ENCODE measurements at regions not wholly inside any gene's neighbourhood (a gene's known extent, or its start where the extent isn't known, plus 50 kb on each side); places are given as distances from the start of the nearest gene placed in this dataset.

DNA sequence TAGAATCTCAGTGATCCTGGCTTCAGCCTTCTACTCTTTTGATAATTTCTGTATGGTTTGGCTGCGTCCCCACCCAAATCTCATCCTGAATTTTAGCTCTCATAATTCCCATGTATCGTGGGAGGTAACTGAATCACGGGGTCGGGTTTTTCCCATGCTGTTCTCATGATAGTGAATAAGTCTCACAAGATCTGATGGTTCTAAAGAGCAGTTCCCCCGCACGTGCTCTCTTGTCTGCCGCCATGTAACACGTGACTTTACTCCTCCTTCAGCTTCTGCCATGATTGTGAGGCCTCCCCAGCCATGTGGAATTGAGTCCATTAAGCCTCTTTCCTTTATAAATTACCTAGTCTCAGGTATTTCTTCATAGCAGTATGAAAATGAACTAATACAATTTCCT lies 507.2 kb downstream of the CDH26 start:
- H3K4me3 Mint-ChIP-seq (ENCODE audit: low read depth): no peak overlapping the region
- no peaks in the 10 kb centered on the region for H3K4me1 Mint-ChIP-seq (ENCODE audit: low read depth)
- no peak for DNase-seq (ENCODE audit: low spot score)
- no peaks in the 10 kb centered on the region for H3K36me3 Mint-ChIP-seq (ENCODE audit: low read depth)
- no peaks in the 10 kb centered on the region for H3K27me3 Mint-ChIP-seq (ENCODE audit: low read depth)
- H3K27ac Mint-ChIP-seq: no peak overlapping the region
- intact Hi-C loops (cut with micrococcal nuclease): no loop called here
- no peaks in the 10 kb centered on the region for H3K9me3 Mint-ChIP-seq

DNA sequence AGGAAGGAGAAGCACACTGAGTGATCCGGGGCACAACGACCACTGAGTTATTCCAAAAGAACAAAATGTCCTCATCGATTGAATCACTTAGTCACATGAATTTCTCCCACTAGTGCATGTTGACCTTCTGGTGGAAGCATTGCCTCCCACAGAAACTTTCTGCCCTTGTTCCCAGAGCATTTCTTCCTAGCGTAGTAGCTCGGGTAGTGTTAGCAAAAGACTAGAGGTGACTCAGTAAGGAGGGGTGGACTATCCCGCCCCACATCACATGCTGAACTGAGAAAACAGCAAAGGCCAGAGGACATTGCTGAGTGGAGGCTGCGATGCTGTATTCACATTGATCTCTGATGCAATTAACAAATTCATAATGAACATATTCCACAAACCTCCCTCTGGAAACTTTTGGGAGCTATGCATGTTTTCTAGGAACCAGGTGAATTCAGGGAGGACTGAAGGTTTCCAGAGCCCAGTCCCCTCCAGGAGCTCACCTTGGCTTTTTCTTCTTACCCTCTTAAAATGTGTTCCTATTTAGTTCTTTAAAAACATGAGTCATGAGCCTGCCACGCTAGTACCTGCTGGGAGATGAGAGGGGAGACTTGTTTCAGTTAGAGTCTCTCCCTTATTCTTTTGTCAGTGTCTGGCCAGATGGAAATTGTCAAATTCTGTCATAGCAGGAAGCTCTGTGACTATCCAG lies 507.9 kb downstream of the CDH26 start:
- Mint-ChIP-seq H3K4me3 (ENCODE audit: low read depth) (no peak overlapping the region), H3K27ac (no peak overlapping the region), H3K27me3 (ENCODE audit: low read depth) (no peaks in the 10 kb centered on the region), H3K4me1 (ENCODE audit: low read depth) (no peaks in the 10 kb centered on the region), H3K36me3 (ENCODE audit: low read depth) (no peaks in the 10 kb centered on the region), H3K9me3 (no peaks in the 10 kb centered on the region)
- DNase-seq (ENCODE audit: low spot score): no peak
- intact Hi-C loops (cut with micrococcal nuclease): no loop called here

DNA sequence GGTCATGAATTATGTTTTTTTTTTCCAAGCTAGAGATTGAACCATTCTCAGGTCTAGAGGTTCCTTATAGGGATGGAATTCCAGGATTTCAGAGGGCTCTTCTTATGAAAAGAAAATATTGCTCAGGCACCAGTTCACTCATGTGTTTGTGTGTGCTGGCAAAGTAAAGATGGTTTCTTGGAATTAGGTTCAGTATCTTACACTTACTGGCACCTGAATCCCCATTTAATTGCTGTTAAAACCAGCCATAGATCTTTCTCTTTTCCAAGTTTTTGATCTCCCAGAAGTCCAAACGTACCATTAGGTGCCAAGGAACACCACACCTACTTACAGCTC lies 508.4 kb downstream of the CDH26 start:
- H3K4me1 Mint-ChIP-seq (ENCODE audit: low read depth): no peaks in the 10 kb centered on the region
- H3K27me3 Mint-ChIP-seq (ENCODE audit: low read depth): no peaks in the 10 kb centered on the region

GRCh38 chr20:60467078-60467477 lies 508.9 kb downstream of the CDH26 start:
- intact Hi-C loops (cut with micrococcal nuclease): no loop called here
- H3K36me3 Mint-ChIP-seq (ENCODE audit: low read depth): no peaks in the 10 kb centered on the region
- no peaks in the 10 kb centered on the region for H3K9me3 Mint-ChIP-seq
- no peak overlapping the region for H3K27ac Mint-ChIP-seq
- no peaks in the 10 kb centered on the region for H3K27me3 Mint-ChIP-seq (ENCODE audit: low read depth)
- H3K4me1 Mint-ChIP-seq (ENCODE audit: low read depth): no peaks in the 10 kb centered on the region
- no peak for DNase-seq (ENCODE audit: low spot score)
- no peak overlapping the region for H3K4me3 Mint-ChIP-seq (ENCODE audit: low read depth)

More for the DNA sequence above, 508.4 kb downstream of the CDH26 start:
- Mint-ChIP-seq H3K36me3 (ENCODE audit: low read depth) (no peaks in the 10 kb centered on the region), H3K9me3 (no peaks in the 10 kb centered on the region), H3K27ac (no peak overlapping the region), H3K4me3 (ENCODE audit: low read depth) (no peak overlapping the region)
- intact Hi-C loops (cut with micrococcal nuclease): no loop called here
- no peak for DNase-seq (ENCODE audit: low spot score)

DNA sequence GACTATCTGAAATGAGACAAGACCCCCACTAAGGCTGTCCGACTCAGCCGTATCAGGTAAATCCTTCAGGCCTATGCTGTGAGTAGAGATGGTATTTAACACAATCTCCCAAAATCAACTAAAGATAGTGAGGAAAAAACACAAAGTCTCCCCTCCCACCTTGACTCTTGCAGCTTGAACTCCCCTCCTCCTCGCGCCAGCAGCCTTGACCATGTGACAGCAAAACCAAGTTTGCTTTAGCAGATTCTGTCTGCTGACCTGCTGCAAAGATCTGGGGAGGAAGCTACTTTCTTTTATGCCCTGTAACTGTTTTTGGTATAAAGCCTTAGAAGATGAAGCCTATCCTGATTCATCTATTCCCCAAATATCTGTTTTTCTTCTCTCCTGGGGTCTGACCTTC lies 509.5 kb downstream of the CDH26 start:
- H3K4me1 Mint-ChIP-seq (ENCODE audit: low read depth): no peaks in the 10 kb centered on the region
- H3K36me3 Mint-ChIP-seq (ENCODE audit: low read depth): no peaks in the 10 kb centered on the region
- H3K4me3 Mint-ChIP-seq (ENCODE audit: low read depth): no peak overlapping the region
- H3K9me3 Mint-ChIP-seq: no peaks in the 10 kb centered on the region
- no peaks in the 10 kb centered on the region for H3K27me3 Mint-ChIP-seq (ENCODE audit: low read depth)
- DNase-seq (ENCODE audit: low spot score): no peak
- intact Hi-C loops (cut with micrococcal nuclease): no loop called here
- H3K27ac Mint-ChIP-seq: no peak overlapping the region

DNA sequence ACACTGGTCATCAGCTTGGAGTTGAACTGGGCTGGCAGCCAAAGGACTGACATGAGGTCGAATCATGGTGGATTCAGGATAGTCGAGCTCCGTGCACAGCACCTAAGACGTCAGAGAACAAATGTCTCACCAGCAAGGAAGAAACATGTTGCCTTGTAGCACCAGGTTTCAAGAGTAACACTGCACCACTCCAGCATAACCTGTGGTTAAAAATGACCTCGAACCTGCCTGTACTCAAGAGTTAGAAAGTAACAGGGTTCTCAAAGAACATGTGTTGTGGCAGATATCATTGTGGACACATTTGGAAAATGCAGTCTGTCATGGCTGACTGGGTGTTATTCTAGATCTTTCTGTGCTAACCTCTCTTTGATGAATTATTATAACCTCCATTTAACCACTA lies 511.6 kb downstream of the CDH26 start:
- no peaks in the 10 kb centered on the region for H3K4me1 Mint-ChIP-seq (ENCODE audit: low read depth)
- intact Hi-C loops (cut with micrococcal nuclease): no loop called here
- H3K36me3 Mint-ChIP-seq (ENCODE audit: low read depth): no peaks in the 10 kb centered on the region
- no peak for DNase-seq (ENCODE audit: low spot score)
- H3K4me3 Mint-ChIP-seq (ENCODE audit: low read depth): no peak overlapping the region
- H3K27ac Mint-ChIP-seq: no peak overlapping the region
- no peaks in the 10 kb centered on the region for H3K27me3 Mint-ChIP-seq (ENCODE audit: low read depth)
- no peaks in the 10 kb centered on the region for H3K9me3 Mint-ChIP-seq

GRCh38 chr20:60470366-60470765 lies 512.1 kb downstream of the CDH26 start:
- H3K27me3 Mint-ChIP-seq (ENCODE audit: low read depth): no peaks in the 10 kb centered on the region
- no peaks in the 10 kb centered on the region for H3K4me1 Mint-ChIP-seq (ENCODE audit: low read depth)
- H3K27ac Mint-ChIP-seq: no peak overlapping the region
- no peak for DNase-seq (ENCODE audit: low spot score)
- intact Hi-C loops (cut with micrococcal nuclease): no loop called here
- no peak overlapping the region for H3K4me3 Mint-ChIP-seq (ENCODE audit: low read depth)
- H3K36me3 Mint-ChIP-seq (ENCODE audit: low read depth): no peaks in the 10 kb centered on the region
- H3K9me3 Mint-ChIP-seq: no peaks in the 10 kb centered on the region

- no peak for DNase-seq (ENCODE audit: low spot score)
- intact Hi-C loops (cut with micrococcal nuclease): no loop called here
- no peaks in the 10 kb centered on the region for H3K27me3 Mint-ChIP-seq (ENCODE audit: low read depth)
- no peak overlapping the region for H3K4me3 Mint-ChIP-seq (ENCODE audit: low read depth)
- H3K36me3 Mint-ChIP-seq (ENCODE audit: low read depth): no peaks in the 10 kb centered on the region
- H3K27ac Mint-ChIP-seq: no peak overlapping the region
- H3K9me3 Mint-ChIP-seq: no peaks in the 10 kb centered on the region
- no peaks in the 10 kb centered on the region for H3K4me1 Mint-ChIP-seq (ENCODE audit: low read depth)
These were observed 515.0 kb downstream of the CDH26 start for GRCh38 chr20:60473211-60473610.

DNA sequence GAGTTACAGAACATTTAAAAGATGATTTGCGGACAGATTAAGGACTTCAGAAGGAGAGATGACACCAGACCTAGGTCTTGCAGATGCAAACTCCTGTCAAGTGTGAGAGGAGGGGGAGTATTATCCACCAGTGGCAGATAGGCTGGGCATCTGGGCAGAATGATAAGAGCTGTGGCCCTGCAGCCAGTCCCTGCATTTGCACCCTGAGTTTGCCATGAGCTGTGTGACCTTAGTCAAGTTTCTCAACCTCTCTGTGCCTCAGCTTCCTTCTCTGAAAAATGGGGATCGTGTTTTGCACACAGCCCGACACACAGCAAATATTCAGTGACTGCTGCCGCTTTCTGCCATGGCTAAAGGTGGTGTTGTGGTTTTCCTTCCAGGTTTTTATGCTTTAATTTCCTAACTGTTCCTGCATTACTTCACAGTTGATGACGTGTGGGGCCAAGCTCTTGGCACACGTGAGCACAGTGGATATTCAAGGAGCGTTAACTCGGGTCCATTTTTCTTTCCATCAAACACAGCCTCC lies 516.2 kb downstream of the CDH26 start:
- intact Hi-C loops (cut with micrococcal nuclease): no loop called here
- Mint-ChIP-seq H3K9me3 (no peaks in the 10 kb centered on the region), H3K4me3 (ENCODE audit: low read depth) (no peak overlapping the region), H3K27ac (no peak overlapping the region), H3K27me3 (ENCODE audit: low read depth) (no peaks in the 10 kb centered on the region), H3K36me3 (ENCODE audit: low read depth) (no peaks in the 10 kb centered on the region), H3K4me1 (ENCODE audit: low read depth) (no peaks in the 10 kb centered on the region)
- DNase-seq (ENCODE audit: low spot score): no peak

GRCh38 chr20:60476045-60476444 lies 517.8 kb downstream of the CDH26 start:
- Mint-ChIP-seq H3K4me3 (ENCODE audit: low read depth) (no peak overlapping the region), H3K4me1 (ENCODE audit: low read depth) (no peaks in the 10 kb centered on the region), H3K9me3 (no peaks in the 10 kb centered on the region), H3K27me3 (ENCODE audit: low read depth) (no peaks in the 10 kb centered on the region), H3K36me3 (ENCODE audit: low read depth) (no peaks in the 10 kb centered on the region), H3K27ac (no peak overlapping the region)
- DNase-seq (ENCODE audit: low spot score): no peak
- intact Hi-C loops (cut with micrococcal nuclease): no loop called here

DNA sequence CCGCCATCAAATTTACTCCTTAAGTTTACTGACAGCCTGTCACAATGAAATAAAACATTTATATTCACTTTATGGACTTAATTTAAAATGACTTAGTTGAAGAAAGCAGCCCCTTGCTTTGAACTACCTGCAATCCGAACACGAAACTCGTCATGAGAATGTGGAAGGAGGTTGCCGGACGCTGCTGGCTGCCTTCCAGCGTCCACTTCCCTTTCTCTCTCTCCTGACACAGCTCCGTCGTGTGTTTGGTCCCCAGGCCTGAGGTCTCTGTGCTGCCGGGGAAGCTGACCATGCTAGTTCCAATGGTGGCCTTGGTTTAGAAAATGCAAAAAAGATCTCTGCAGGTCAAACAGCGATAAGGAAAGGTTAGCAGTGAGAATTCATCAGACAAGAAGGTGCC lies 519.7 kb downstream of the CDH26 start:
- no peak overlapping the region for H3K4me3 Mint-ChIP-seq (ENCODE audit: low read depth)
- H3K9me3 Mint-ChIP-seq: no peaks in the 10 kb centered on the region
- H3K36me3 Mint-ChIP-seq (ENCODE audit: low read depth): no peaks in the 10 kb centered on the region
- no peaks in the 10 kb centered on the region for H3K27me3 Mint-ChIP-seq (ENCODE audit: low read depth)
- H3K4me1 Mint-ChIP-seq (ENCODE audit: low read depth): no peaks in the 10 kb centered on the region
- DNase-seq (ENCODE audit: low spot score): no peak
- intact Hi-C loops (cut with micrococcal nuclease): no loop called here
- H3K27ac Mint-ChIP-seq: no peak overlapping the region

GRCh38 chr20:60478533-60478932 lies 520.3 kb downstream of the CDH26 start:
- no peak overlapping the region for H3K27ac Mint-ChIP-seq
- H3K36me3 Mint-ChIP-seq (ENCODE audit: low read depth): no peaks in the 10 kb centered on the region
- no peaks in the 10 kb centered on the region for H3K9me3 Mint-ChIP-seq
- intact Hi-C loops (cut with micrococcal nuclease): no loop called here
- H3K4me1 Mint-ChIP-seq (ENCODE audit: low read depth): no peaks in the 10 kb centered on the region
- H3K27me3 Mint-ChIP-seq (ENCODE audit: low read depth): no peaks in the 10 kb centered on the region
- no peak for DNase-seq (ENCODE audit: low spot score)
- no peak overlapping the region for H3K4me3 Mint-ChIP-seq (ENCODE audit: low read depth)

DNA sequence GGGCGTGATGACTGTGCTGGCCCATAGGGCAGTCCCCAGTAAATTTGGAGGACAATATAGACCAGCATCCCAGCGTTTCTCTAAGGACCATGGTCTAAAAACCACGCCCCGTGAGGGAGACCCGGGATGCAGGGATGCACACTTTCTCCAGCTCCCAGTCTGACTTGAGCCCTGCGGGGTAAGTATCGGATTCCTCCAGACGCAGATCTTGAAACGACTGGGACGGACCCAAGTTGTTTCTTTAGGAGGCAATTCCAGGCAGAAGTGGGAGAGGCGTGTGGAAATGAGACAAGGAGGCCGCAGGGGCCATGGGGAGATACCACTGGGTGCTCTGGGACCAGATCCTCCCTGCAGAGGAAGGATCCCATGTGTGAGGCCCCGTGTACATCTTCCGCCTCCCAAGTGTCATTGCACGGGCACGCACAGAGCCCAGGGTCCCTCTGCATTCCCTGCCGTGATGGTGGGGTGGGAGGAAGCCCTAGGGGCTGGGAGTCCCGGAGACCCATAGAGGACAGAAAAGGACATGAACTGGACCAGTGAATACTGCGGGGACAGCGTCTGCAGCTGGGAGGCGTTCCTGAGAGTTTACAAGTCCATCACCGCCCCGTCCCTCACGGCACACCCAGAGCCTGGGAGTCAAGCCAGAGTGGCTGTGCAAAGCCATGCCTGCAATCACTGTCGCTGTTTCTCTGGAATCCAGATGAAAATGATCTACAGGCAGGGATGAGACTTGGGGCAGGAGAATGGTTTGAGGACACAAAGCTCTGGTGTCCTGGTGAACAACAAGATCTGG lies 522.9 kb downstream of the CDH26 start:
- intact Hi-C loops (cut with micrococcal nuclease): no loop called here
- DNase-seq (ENCODE audit: low spot score): no peak
- no peaks in the 10 kb centered on the region for H3K9me3 Mint-ChIP-seq
- H3K27ac Mint-ChIP-seq: no peak overlapping the region
- no peak overlapping the region for H3K4me3 Mint-ChIP-seq (ENCODE audit: low read depth)
- H3K27me3 Mint-ChIP-seq (ENCODE audit: low read depth): no peaks in the 10 kb centered on the region
- no peaks in the 10 kb centered on the region for H3K36me3 Mint-ChIP-seq (ENCODE audit: low read depth)
- H3K4me1 Mint-ChIP-seq (ENCODE audit: low read depth): no peaks in the 10 kb centered on the region
